SK-N-SH (cell line): ENCODE measurements at regions not wholly inside any gene's neighbourhood (a gene's known extent, or its start where the extent isn't known, plus 50 kb on each side); places are given as distances from the start of the nearest gene placed in this dataset.

ENCODE experiments used
- CTCF ChIA-PET: fragments of 300-600, 350-600 bp; formaldehyde crosslinking; extraction: SDS; loops from one replicate; lab custom pipeline; 2021; lab: Yijun Ruan, JAX
- POLR2A ChIA-PET: fragments of 350-600 bp; sonication (Branson Sonifier 250); formaldehyde crosslinking; extraction: SDS; loops from one replicate; lab custom pipeline; 2020; ENCODE audit warnings: antibody characterized with exemption, inconsistent platforms; lab: Yijun Ruan, JAX
- DNase-seq: peaks from one replicate; pipeline ENCODE4 v3.0.0; 2012
- H2AFZ ChIP-seq: fragments of 200-600 bp; sonication (generic); 2 replicates; pipeline ENCODE4 v1.8.1; 2016; ENCODE audit warnings: antibody characterized with exemption, mild to moderate bottlenecking, low read depth
- H3F3A ChIP-seq: fragments of 200-600 bp; sonication (generic); replicated peaks from 2 replicates; pipeline ENCODE3; 2016; ENCODE audit warnings: antibody characterized with exemption, mild to moderate bottlenecking; ENCODE audit not compliant: insufficient read depth
- H3K27ac ChIP-seq, 2 experiments: fragments of 200-500 bp in 1 of 2; fragments of 200-600 bp in 1 of 2; sonication (Bioruptor generic) in 1 of 2; sonication (generic), shearing (Covaris generic) in 1 of 2; 2 replicates each; pipeline versions ENCODE4 v1.5.1 to v1.6.1; 2014 to 2016; ENCODE audit warnings: low read depth in 2 of 2, inconsistent platforms in 1 of 2, low read length in 1 of 2, mild to moderate bottlenecking in 1 of 2, mixed read lengths in 1 of 2
- H3K27me3 ChIP-seq: fragments of 200-600 bp; sonication (generic), shearing (Covaris generic); 2 replicates; pipeline ENCODE4 v1.6.1; 2016; ENCODE audit warnings: mixed run types; ENCODE audit not compliant: insufficient read depth
- H3K36me3 ChIP-seq, 2 experiments: fragments of 200-500 bp in 1 of 2; fragments of 200-600 bp in 1 of 2; sonication (Bioruptor generic) in 1 of 2; sonication (generic) in 1 of 2; replicated peaks in 1 of 2; 2 replicates each; pipeline versions ENCODE3 to v1.5.1; 2014 to 2016; ENCODE audit warnings: low read length in 1 of 2, mild to moderate bottlenecking in 1 of 2; ENCODE audit not compliant: insufficient read depth in 2 of 2, control insufficient read depth in 1 of 2
- H3K4me1 ChIP-seq, 2 experiments: fragments of 200-500 bp in 1 of 2; fragments of 200-600 bp in 1 of 2; sonication (Bioruptor generic) in 1 of 2; sonication (generic), shearing (Covaris generic) in 1 of 2; 2 replicates each; pipeline versions ENCODE4 v1.5.1 to v1.6.1; 2014 to 2016; ENCODE audit warnings: low read depth in 1 of 2, low read length in 1 of 2, mixed run types in 1 of 2; ENCODE audit not compliant: insufficient read depth in 2 of 2, control insufficient read depth in 1 of 2
- H3K4me2 ChIP-seq: fragments of 200-600 bp; sonication (generic), shearing (Covaris generic); 2 replicates; pipeline ENCODE4 v1.6.1; 2017; ENCODE audit warnings: mixed run types
- H3K4me3 ChIP-seq, 2 experiments: fragments of 200-500 bp in 1 of 2; fragments of 200-600 bp in 1 of 2; sonication (Bioruptor generic) in 1 of 2; sonication (generic), shearing (Covaris generic) in 1 of 2; 2 replicates each; pipeline versions ENCODE4 v1.5.1 to v1.8.1; 2014 to 2016; ENCODE audit warnings: low read depth in 2 of 2, inconsistent platforms in 1 of 2, low read length in 1 of 2, mild to moderate bottlenecking in 1 of 2, mixed read lengths in 1 of 2, moderate library complexity in 1 of 2
- H3K79me2 ChIP-seq: fragments of 200-600 bp; sonication (generic); 2 replicates; pipeline ENCODE4 v1.8.1; 2017; ENCODE audit warnings: mild to moderate bottlenecking; ENCODE audit not compliant: insufficient read depth
- H3K9ac ChIP-seq: fragments of 200-600 bp; sonication (generic); 2 replicates; pipeline ENCODE4 v1.6.1; 2017; ENCODE audit warnings: mixed run types
- H3K9me2 ChIP-seq: fragments of 200-600 bp; sonication (generic); 2 replicates; pipeline ENCODE4 v1.6.1; 2017; ENCODE audit warnings: mixed run types
- H3K9me3 ChIP-seq: fragments of 200-600 bp; sonication (generic); 2 replicates; pipeline ENCODE4 v1.6.1; 2017; ENCODE audit warnings: mixed run types, mild to moderate bottlenecking, moderate library complexity
- H4K20me1 ChIP-seq: fragments of 200-600 bp; sonication (generic); 2 replicates; pipeline ENCODE4 v1.6.1; 2017; ENCODE audit warnings: mild to moderate bottlenecking, mixed run types; ENCODE audit not compliant: insufficient read depth
- CHD2 ChIP-seq: fragments of 150-350 bp; IDR thresholded peaks from 2 replicates; pipeline ENCODE4 v1.6.1; 2018; ENCODE audit warnings: low read length; ENCODE audit not compliant: partially characterized antibody
- EZH2phosphoT487 ChIP-seq: fragments of 200-600 bp; sonication (generic); IDR thresholded peaks from 2 replicates; pipeline ENCODE4 v1.6.1; 2017; ENCODE audit warnings: low read depth, mixed run types, mild to moderate bottlenecking, antibody characterized with exemption, moderate library complexity, borderline replicate concordance
- MXI1 ChIP-seq: IDR thresholded peaks from 2 replicates; pipeline ENCODE4 v1.6.1; 2012; ENCODE audit warnings: mild to moderate bottlenecking, low read depth, low read length, improper control_type of control experiment
- NFIC ChIP-seq: IDR thresholded peaks from 2 replicates; pipeline ENCODE4 v1.4.0; 2012; ENCODE audit warnings: borderline replicate concordance
- NRF1 ChIP-seq: IDR thresholded peaks from 2 replicates; pipeline ENCODE4 v1.6.1; 2012; ENCODE audit warnings: low read depth, mild to moderate bottlenecking, low read length
- POLR2AphosphoS5 ChIP-seq: IDR thresholded peaks from 2 replicates; pipeline ENCODE4 v1.6.1; 2012; ENCODE audit warnings: low read depth, low read length
- RAD21 ChIP-seq: IDR thresholded peaks from 2 replicates; pipeline ENCODE4 v1.6.1; 2012; ENCODE audit warnings: mild to moderate bottlenecking, low read length
- RCOR1 ChIP-seq: fragments of 150-350 bp; IDR thresholded peaks from 2 replicates; pipeline ENCODE4 v1.6.1; 2017; ENCODE audit warnings: antibody characterized with exemption, low read length
- RFX5 ChIP-seq: IDR thresholded peaks from 2 replicates; pipeline ENCODE4 v1.6.1; 2012; ENCODE audit warnings: mild to moderate bottlenecking, improper control_type of control experiment, low read length
- TAF1 ChIP-seq: IDR thresholded peaks from 2 replicates; pipeline ENCODE4 v1.6.1; 2012; ENCODE audit warnings: low read depth, mild to moderate bottlenecking, low read length, moderate library complexity, borderline replicate concordance
- TCF12 ChIP-seq: IDR thresholded peaks from 2 replicates; pipeline ENCODE4 v1.4.0; 2012
- YY1 ChIP-seq: IDR thresholded peaks from 2 replicates; pipeline ENCODE4 v1.4.0; 2012; ENCODE audit warnings: low read depth, mild to moderate bottlenecking
- WGBS: methylation state at CpG from one replicate; pipeline ENCODE4 v1.1.6; 2017; ENCODE audit warnings: low lambda C conversion rate; 5-methylcytosine and 5-hydroxymethylcytosine counted together
- TF ChIP-seq, protein P1 (sequence below): fragments of 150-350 bp; IDR thresholded peaks from 2 replicates; pipeline ENCODE4 v1.6.1; 2017; ENCODE audit warnings: antibody characterized with exemption, low read length, low read depth, borderline replicate concordance
- TF ChIP-seq, protein P2 (sequence below): IDR thresholded peaks from 2 replicates; pipeline ENCODE4 v1.4.0; 2012; ENCODE audit warnings: low read depth, borderline replicate concordance
- TF ChIP-seq, protein P3 (sequence below): IDR thresholded peaks from 2 replicates; pipeline ENCODE4 v1.4.0; 2012; ENCODE audit warnings: low read depth, borderline replicate concordance
- TF ChIP-seq, protein P4 (sequence below): fragments of 150-350 bp; IDR thresholded peaks from 2 replicates; pipeline ENCODE4 v1.6.1; 2016; ENCODE audit warnings: mild to moderate bottlenecking, low read depth, low read length

DNA sequence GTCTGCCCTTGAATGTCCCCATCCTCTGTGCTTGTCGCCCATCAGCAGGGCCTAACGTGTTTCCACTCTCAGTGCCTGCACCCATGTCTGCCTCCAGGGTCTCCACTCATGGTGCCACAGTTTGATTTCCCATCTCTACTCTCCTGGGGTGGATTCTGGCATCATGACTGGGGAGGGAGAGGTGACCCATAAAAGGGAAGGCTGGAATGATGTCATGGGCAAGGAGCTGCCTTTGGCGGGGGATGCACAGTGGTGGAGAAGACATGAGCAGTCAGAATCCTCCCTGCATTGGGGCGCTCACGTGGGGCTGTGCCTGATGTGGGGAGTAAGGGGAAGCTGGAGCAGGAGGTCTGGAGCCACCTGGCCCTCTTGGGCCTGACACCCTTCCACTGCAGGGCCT, 100.9 kb downstream of the USP22 start:
- DNase-seq: no peak
- H3K4me1 ChIP-seq: peaks cover 0 to 10% of the 10 kb centered on the region in 2 experiments; a peak in 3 of 4 replicates
- no peak overlapping the region for H3K4me2 ChIP-seq
- H3K27ac ChIP-seq: no peak overlapping the region
- H3K4me3 ChIP-seq: no peak overlapping the region
- H3K9me3 ChIP-seq: no peaks in the 10 kb centered on the region
- ChIA-PET CTCF (no interaction called here), POLR2A (no interaction called here)
- no peaks in the 10 kb centered on the region for H3K9me2 ChIP-seq
- H3K79me2 ChIP-seq: peaks cover 14% of the 10 kb centered on the region; the same call in 1 of the 2 replicates
- peaks cover 6% of the 10 kb centered on the region for H3F3A ChIP-seq
- no peaks in the 10 kb centered on the region for H3K27me3 ChIP-seq
- H3K36me3 ChIP-seq: peaks cover 9 to 35% of the 10 kb centered on the region in 2 experiments
- H3K9ac ChIP-seq: no peak overlapping the region
- no peak overlapping the region for H2AFZ ChIP-seq
- TF ChIP-seq, protein P1, sequence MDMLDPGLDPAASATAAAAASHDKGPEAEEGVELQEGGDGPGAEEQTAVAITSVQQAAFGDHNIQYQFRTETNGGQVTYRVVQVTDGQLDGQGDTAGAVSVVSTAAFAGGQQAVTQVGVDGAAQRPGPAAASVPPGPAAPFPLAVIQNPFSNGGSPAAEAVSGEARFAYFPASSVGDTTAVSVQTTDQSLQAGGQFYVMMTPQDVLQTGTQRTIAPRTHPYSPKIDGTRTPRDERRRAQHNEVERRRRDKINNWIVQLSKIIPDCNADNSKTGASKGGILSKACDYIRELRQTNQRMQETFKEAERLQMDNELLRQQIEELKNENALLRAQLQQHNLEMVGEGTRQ: no peak
- TF ChIP-seq, protein P2, sequence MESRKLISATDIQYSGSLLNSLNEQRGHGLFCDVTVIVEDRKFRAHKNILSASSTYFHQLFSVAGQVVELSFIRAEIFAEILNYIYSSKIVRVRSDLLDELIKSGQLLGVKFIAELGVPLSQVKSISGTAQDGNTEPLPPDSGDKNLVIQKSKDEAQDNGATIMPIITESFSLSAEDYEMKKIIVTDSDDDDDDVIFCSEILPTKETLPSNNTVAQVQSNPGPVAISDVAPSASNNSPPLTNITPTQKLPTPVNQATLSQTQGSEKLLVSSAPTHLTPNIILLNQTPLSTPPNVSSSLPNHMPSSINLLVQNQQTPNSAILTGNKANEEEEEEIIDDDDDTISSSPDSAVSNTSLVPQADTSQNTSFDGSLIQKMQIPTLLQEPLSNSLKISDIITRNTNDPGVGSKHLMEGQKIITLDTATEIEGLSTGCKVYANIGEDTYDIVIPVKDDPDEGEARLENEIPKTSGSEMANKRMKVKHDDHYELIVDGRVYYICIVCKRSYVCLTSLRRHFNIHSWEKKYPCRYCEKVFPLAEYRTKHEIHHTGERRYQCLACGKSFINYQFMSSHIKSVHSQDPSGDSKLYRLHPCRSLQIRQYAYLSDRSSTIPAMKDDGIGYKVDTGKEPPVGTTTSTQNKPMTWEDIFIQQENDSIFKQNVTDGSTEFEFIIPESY: no peak
- TF ChIP-seq YY1: no peak
- no peak for TF ChIP-seq TAF1
- TF ChIP-seq NFIC: no peak
- no peak for TF ChIP-seq NRF1
- no peak for TF ChIP-seq EZH2phosphoT487
- TF ChIP-seq, protein P3, sequence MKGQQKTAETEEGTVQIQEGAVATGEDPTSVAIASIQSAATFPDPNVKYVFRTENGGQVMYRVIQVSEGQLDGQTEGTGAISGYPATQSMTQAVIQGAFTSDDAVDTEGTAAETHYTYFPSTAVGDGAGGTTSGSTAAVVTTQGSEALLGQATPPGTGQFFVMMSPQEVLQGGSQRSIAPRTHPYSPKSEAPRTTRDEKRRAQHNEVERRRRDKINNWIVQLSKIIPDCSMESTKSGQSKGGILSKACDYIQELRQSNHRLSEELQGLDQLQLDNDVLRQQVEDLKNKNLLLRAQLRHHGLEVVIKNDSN: no peak
- TF ChIP-seq, protein P4, sequence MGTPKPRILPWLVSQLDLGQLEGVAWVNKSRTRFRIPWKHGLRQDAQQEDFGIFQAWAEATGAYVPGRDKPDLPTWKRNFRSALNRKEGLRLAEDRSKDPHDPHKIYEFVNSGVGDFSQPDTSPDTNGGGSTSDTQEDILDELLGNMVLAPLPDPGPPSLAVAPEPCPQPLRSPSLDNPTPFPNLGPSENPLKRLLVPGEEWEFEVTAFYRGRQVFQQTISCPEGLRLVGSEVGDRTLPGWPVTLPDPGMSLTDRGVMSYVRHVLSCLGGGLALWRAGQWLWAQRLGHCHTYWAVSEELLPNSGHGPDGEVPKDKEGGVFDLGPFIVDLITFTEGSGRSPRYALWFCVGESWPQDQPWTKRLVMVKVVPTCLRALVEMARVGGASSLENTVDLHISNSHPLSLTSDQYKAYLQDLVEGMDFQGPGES: no peak
- no peak for TF ChIP-seq POLR2AphosphoS5
- TF ChIP-seq RFX5: no peak
- no peak for TF ChIP-seq RCOR1
- TF ChIP-seq MXI1: no peak
- no peak for TF ChIP-seq CHD2
- TF ChIP-seq TCF12: no peak
- no peak for TF ChIP-seq RAD21
- TF ChIP-seq, all 33 proteins: peak for 0
- 93% methylated on average over 5 of the region's 5 CpGs for WGBS
- no peaks in the 10 kb centered on the region; the same call in 1 of the 2 replicates for H4K20me1 ChIP-seq
